Spleen (tissue), 11 donors: ENCODE measurements at regions not wholly inside any gene's neighbourhood (a gene's known extent, or its start where the extent isn't known, plus 50 kb on each side); places are given as distances from the start of the nearest gene placed in this dataset.

Experiments used
- DNase-seq: peaks from one replicate; pipeline ENCODE4 v3.0.0-alpha.2; 2020
- H3K27ac ChIP-seq, 8 donors: fragments of 200-600 bp; sonication (generic) in 7 of 8; 1 replicate in 4 of 8; 2 replicates in 4 of 8; pipeline versions ENCODE4 v1.5.0 to v1.8.0; 2016 to 2021; ENCODE audit warnings: inconsistent platforms in 4 of 8, mild to moderate bottlenecking in 4 of 8, moderate library complexity in 1 of 8
- H3K27me3 ChIP-seq, 7 donors: fragments of 200-600 bp; sonication (generic) in 6 of 7; replicated peaks in 1 of 7; 1 replicate in 4 of 7; 2 replicates in 3 of 7; pipeline versions ENCODE4 v1.5.0 to v1.8.0; 2016 to 2021; ENCODE audit warnings: inconsistent platforms in 3 of 7, mild to moderate bottlenecking in 1 of 7
- H3K36me3 ChIP-seq, 6 donors: fragments of 200-600 bp; sonication (generic) in 5 of 6; 1 replicate in 4 of 6; 2 replicates in 2 of 6; pipeline versions ENCODE4 v1.5.0 to v1.8.0; 2016 to 2021; ENCODE audit warnings: inconsistent platforms in 2 of 6
- H3K4me1 ChIP-seq, 6 donors: fragments of 200-600 bp; sonication (generic) in 5 of 6; 1 replicate in 3 of 6; 2 replicates in 3 of 6; pipeline versions ENCODE4 v1.5.0 to v1.8.0; 2016 to 2021; ENCODE audit warnings: inconsistent platforms in 3 of 6
- H3K4me3 ChIP-seq, 8 donors: fragments of 200-600 bp; sonication (generic) in 7 of 8; 1 replicate in 4 of 8; 2 replicates in 4 of 8; pipeline versions ENCODE4 v1.5.0 to v1.8.0; 2016 to 2021; ENCODE audit warnings: inconsistent platforms in 4 of 8, mild to moderate bottlenecking in 4 of 8, moderate library complexity in 2 of 8
- H3K9me3 ChIP-seq, 8 donors: fragments of 200-600 bp; sonication (generic) in 7 of 8; 1 replicate in 4 of 8; 2 replicates in 4 of 8; pipeline versions ENCODE4 v1.5.0 to v1.8.0; 2016 to 2021; ENCODE audit warnings: inconsistent platforms in 4 of 8
- POLR2A ChIP-seq, 3 donors: fragments of 450-650 bp; IDR thresholded peaks; one replicate each; pipeline ENCODE4 v1.5.1; 2017; ENCODE audit warnings: antibody characterized with exemption in 3 of 3, mild to moderate bottlenecking in 1 of 3
- POLR2AphosphoS5 ChIP-seq, 3 donors: sonication (generic); formaldehyde crosslinking; IDR thresholded peaks; one replicate each; pipeline ENCODE4 v1.5.1; 2017; ENCODE audit warnings: antibody characterized with exemption in 3 of 3
- WGBS, 5 donors: extraction: QIAGEN DNeasy Blood & Tissue Kit in 3 of 5; methylation state at CpG; one replicate each; pipeline versions ENCODE4 v1.1.5 to v1.1.7; 2013 to 2018; 5-methylcytosine and 5-hydroxymethylcytosine counted together
- intact Hi-C: fragments of 100-400 bp; cut with DNase I; formaldehyde crosslinking; loops from one replicate; pipeline ENCODE4 v1.15.0; 2023; ENCODE audit warnings: low total_unique reads
- TF ChIP-seq, protein P1 (sequence below), 11 experiments: fragments of 200-600 bp in 7 of 11; fragments of 450-650 bp in 4 of 11; sonication (generic) in 4 of 11; IDR thresholded peaks in 8 of 11; conservative IDR thresholded peaks in 3 of 11; 1 replicate in 7 of 11; 2 replicates in 4 of 11; pipeline versions ENCODE4 v1.4.0 to v1.8.0; 2016 to 2021; ENCODE audit warnings: antibody characterized with exemption in 11 of 11, inconsistent platforms in 4 of 11, mild to moderate bottlenecking in 1 of 11
- donor health status: healthy with polysubstance abuse.
- donor health status: DM: no; HTN: no; CAD: no; lungs with moderate emphysema.
- donor health status: DM: no; HTN: no; CAD: no.
- donor health status: Bipolar disorder and iron deficiency.
- donor health status: healthy.
- donor health status: DM: no; HTN: no; CAD: no.
- donor health status: DM: yes; HTN: yes; CAD: no.

DNA sequence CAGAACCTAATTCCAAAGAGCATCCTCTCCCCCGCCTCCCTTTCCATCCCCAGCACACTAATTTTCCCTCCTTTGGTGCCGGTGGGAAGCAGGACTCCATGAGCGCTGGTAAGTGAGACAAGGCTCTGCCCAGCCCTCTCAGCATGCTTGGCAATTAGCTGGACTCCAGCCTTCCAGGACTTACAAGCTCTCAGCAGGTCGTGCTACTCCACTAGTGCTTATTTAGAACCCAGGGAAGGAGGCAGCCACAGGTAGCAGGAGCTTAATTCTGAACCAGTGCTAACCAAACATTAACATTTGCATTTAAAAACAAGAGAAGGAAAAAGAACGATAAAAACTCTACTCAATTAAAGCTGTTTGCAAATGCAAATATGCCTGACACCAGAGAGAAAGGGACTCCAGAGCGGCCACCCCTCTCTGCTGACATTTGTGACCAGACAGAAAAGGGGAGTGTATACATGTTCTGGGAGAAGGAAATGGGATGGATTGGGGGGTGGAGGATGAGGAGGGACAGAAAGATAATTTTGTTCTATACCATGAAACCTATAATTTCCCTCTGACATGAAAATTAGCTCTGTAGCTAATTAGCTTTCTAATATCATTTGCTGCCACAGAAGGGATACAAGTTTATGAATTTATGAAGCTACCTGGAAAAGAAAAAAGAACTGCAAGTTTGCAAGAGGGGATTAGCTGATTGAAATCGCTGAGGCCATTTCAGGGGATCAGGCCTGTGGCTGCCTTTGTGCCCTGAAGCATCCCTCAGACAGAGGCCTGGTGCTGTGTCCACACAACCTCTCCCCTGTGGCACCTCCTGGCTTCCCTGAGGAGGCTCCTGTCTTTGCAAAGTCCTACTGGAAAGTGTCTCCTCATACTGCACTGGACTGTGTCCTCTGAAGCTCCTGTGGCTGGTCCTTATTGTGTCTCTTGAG is 266.3 kb downstream of the SEC61B start:
- no peak overlapping the region for H3K27ac ChIP-seq
- H3K36me3 ChIP-seq = no peaks in the 10 kb centered on the region
- H3K27me3 ChIP-seq = no peaks in the 10 kb centered on the region
- DNase-seq = no peak
- no peak overlapping the region for H3K4me3 ChIP-seq
- TF ChIP-seq POLR2AphosphoS5 (IDR thresholded peaks at IDR 0.05) (no peak), POLR2A (IDR thresholded peaks at IDR 0.05) (no peak)
- TF ChIP-seq, protein P1, sequence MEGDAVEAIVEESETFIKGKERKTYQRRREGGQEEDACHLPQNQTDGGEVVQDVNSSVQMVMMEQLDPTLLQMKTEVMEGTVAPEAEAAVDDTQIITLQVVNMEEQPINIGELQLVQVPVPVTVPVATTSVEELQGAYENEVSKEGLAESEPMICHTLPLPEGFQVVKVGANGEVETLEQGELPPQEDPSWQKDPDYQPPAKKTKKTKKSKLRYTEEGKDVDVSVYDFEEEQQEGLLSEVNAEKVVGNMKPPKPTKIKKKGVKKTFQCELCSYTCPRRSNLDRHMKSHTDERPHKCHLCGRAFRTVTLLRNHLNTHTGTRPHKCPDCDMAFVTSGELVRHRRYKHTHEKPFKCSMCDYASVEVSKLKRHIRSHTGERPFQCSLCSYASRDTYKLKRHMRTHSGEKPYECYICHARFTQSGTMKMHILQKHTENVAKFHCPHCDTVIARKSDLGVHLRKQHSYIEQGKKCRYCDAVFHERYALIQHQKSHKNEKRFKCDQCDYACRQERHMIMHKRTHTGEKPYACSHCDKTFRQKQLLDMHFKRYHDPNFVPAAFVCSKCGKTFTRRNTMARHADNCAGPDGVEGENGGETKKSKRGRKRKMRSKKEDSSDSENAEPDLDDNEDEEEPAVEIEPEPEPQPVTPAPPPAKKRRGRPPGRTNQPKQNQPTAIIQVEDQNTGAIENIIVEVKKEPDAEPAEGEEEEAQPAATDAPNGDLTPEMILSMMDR (IDR thresholded peaks at IDR 0.05 in 8 of 11, conservative IDR thresholded peaks at IDR 0.05 in 3 of 11) = no peak
- H3K9me3 ChIP-seq = peaks cover 0 to 13% (median 0%) of the 10 kb centered on the region in 8 donors
- H3K4me1 ChIP-seq = peaks cover 0 to 6% (median 1%) of the 10 kb centered on the region in 6 donors
- intact Hi-C loops = no loop called here
- WGBS, 5 donors = 69 to 81% (median 76%) methylated on average over 7 of the region's 7 CpGs

DNA sequence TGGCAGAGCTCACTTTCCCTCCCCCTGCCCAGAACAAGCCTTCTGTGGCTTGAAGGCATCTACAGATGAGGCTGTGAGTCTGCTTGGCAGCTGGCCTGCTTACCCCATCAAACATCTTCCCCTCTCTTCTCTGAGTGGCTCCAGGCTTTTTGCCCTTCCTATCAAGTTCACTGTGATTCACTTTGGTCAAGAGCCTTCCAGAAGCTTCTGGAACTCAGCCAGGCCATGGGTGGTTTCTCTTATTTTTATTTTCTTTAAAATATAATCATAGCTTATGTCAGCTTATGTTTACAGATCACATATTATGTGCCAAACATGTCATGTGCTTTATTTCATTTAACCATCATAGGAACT is 267.0 kb downstream of the SEC61B start:
- Histone ChIP-seq H3K4me3 (no peak overlapping the region), H3K27me3 (no peaks in the 10 kb centered on the region), H3K27ac (no peak overlapping the region), H3K9me3 (peaks cover 0 to 9% (median 0%) of the 10 kb centered on the region in 8 donors), H3K36me3 (no peaks in the 10 kb centered on the region), H3K4me1 (peaks cover 0 to 6% (median 1%) of the 10 kb centered on the region in 6 donors)
- DNase-seq = no peak
- TF ChIP-seq POLR2A (IDR thresholded peaks at IDR 0.05) = no peak
- TF ChIP-seq, protein P1 (IDR thresholded peaks at IDR 0.05 in 8 of 11, conservative IDR thresholded peaks at IDR 0.05 in 3 of 11) = no peak
- intact Hi-C loops = no loop called here

DNA sequence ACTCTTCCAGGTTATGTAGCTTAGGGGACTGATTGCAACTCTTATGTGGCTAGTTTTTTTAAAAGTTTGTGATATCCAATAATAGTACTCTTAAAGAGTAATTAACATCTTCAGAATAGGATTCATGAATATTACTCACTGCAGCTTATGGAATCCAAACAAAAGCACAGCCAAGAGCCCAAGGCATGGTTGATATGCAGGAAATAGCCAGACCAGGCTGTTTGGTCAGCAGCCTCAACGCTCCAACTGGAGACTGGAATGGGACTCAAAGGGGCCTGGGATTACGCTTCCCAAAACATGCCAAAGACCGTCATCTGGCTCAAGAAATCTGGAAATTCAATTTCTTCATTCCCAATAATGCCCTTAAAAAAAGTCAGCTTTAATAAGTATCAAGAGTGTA is 268.6 kb downstream of the SEC61B start:
- no peak for TF ChIP-seq POLR2A (IDR thresholded peaks at IDR 0.05)
- no peak for TF ChIP-seq POLR2AphosphoS5 (IDR thresholded peaks at IDR 0.05)
- TF ChIP-seq, protein P1 (IDR thresholded peaks at IDR 0.05 in 8 of 11, conservative IDR thresholded peaks at IDR 0.05 in 3 of 11) = no peak
- Histone ChIP-seq H3K27ac (no peak overlapping the region), H3K27me3 (no peaks in the 10 kb centered on the region), H3K9me3 (no peaks in the 10 kb centered on the region), H3K36me3 (no peaks in the 10 kb centered on the region), H3K4me3 (no peak overlapping the region), H3K4me1 (peaks cover 0 to 6% (median 1%) of the 10 kb centered on the region in 6 donors)
- WGBS, 5 donors = 58 to 64% (median 62%) methylated on average over 3 of the region's 3 CpGs
- no peak for DNase-seq
- intact Hi-C loops = no loop called here

DNA sequence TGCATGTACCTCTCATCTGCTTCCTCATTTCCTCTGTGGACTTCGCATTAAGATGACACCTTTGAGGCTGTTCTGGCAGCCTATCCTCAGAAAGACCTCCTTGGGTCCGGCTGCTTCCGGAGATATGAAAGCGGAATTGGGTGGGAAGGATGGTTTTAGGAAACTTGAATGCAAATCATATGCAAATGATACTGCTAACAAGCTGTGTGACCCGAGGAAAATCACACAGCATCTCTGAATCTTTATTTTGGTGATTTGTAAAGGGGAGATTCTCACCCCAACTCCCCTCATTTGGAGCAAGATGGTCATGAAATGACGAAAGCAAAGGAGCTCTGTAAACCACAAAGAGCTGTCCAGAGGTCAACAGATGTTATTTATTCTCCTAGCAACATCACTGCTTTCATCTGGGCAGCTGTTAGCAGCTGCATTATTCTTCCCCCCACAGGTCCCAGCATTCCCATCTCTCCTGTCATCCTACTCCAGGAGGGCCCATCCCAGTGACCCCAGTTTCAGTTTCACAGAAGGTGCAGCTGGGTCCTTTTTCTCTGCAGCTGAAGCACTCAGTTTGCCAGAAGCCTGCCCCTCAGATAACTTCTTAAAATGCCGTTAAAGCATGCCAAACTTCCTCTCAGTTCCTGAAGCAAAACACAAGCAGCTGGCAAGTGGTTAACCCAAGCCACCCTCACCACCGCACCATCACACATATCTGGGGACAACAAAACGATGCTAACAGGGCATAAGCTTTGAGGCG is 269.5 kb downstream of the SEC61B start:
- no peaks in the 10 kb centered on the region for H3K27me3 ChIP-seq
- no peak for TF ChIP-seq POLR2A (IDR thresholded peaks at IDR 0.05)
- TF ChIP-seq, protein P1 (IDR thresholded peaks at IDR 0.05 in 8 of 11, conservative IDR thresholded peaks at IDR 0.05 in 3 of 11) = no peak
- TF ChIP-seq POLR2AphosphoS5 (IDR thresholded peaks at IDR 0.05) = no peak
- H3K27ac ChIP-seq = no peak overlapping the region
- H3K36me3 ChIP-seq = no peaks in the 10 kb centered on the region
- no peaks in the 10 kb centered on the region for H3K9me3 ChIP-seq
- H3K4me1 ChIP-seq = peaks cover 0 to 6% (median 1%) of the 10 kb centered on the region in 6 donors
- no peak overlapping the region for H3K4me3 ChIP-seq
- 49 to 61% (median 53%) methylated on average over 10 of the region's 10 CpGs for WGBS, 5 donors
- intact Hi-C loops = no loop called here
- no peak for DNase-seq
